Osteoblast (primary cell): ENCODE measurements at regions not wholly inside any gene's neighbourhood (a gene's known extent, or its start where the extent isn't known, plus 50 kb on each side); places are given as distances from the start of the nearest gene placed in this dataset.
"Not testable (repeated sequence)": the region's sequence is repeated elsewhere in the genome, so short reads cannot be mapped to it uniquely, and the experiment has no call there.

Experiments
- DNase-seq: peaks from one replicate; pipeline ENCODE4 v3.0.0; 2011; ENCODE audit warnings: low spot score, mixed read lengths; ENCODE audit not compliant: insufficient read length; ENCODE audit errors: missing footprints
- H2AFZ ChIP-seq: 2 replicates; pipeline ENCODE4 v1.6.0; 2011; ENCODE audit warnings: mild to moderate bottlenecking, low read length
- H3K27ac ChIP-seq: 2 replicates; pipeline ENCODE4 v1.5.1; 2011; ENCODE audit warnings: mild to moderate bottlenecking, low read depth, low read length, moderate library complexity
- H3K27me3 ChIP-seq: 2 replicates; pipeline ENCODE4 v1.6.0; 2012; ENCODE audit warnings: mild to moderate bottlenecking, control low read depth, inconsistent platforms, low read length, moderate library complexity; ENCODE audit not compliant: insufficient read depth
- H3K36me3 ChIP-seq: 2 replicates; pipeline ENCODE4 v1.5.1; 2011; ENCODE audit warnings: mild to moderate bottlenecking, low read length, control low read depth, moderate library complexity; ENCODE audit not compliant: insufficient read depth
- H3K4me1 ChIP-seq: 2 replicates; pipeline ENCODE4 v1.5.1; 2011; ENCODE audit warnings: mild to moderate bottlenecking, low read length, control low read depth, moderate library complexity; ENCODE audit not compliant: insufficient read depth
- H3K4me2 ChIP-seq: 2 replicates; pipeline ENCODE4 v1.6.0; 2011; ENCODE audit warnings: mild to moderate bottlenecking, low read length; ENCODE audit not compliant: insufficient read depth
- H3K4me3 ChIP-seq: fragments of 200-600 bp; sonication (generic); 3 replicates; pipeline ENCODE4 v1.5.1; 2012; ENCODE audit warnings: mild to moderate bottlenecking, low read length, inconsistent platforms; ENCODE audit not compliant: insufficient read depth
- H3K79me2 ChIP-seq: 2 replicates; pipeline ENCODE4 v1.6.0; 2012; ENCODE audit warnings: mild to moderate bottlenecking, low read length, control low read depth, inconsistent platforms; ENCODE audit not compliant: insufficient read depth
- H3K9me3 ChIP-seq: 2 replicates; pipeline ENCODE4 v1.5.1; 2011; ENCODE audit warnings: low read depth, low read length, control low read depth
- H4K20me1 ChIP-seq: 2 replicates; pipeline ENCODE4 v1.6.0; 2012; ENCODE audit warnings: mild to moderate bottlenecking, low read length, control low read depth; ENCODE audit not compliant: insufficient read depth
- CTCF ChIP-seq: IDR thresholded peaks from 2 replicates; pipeline ENCODE4 v1.5.1; 2011; ENCODE audit warnings: mild to moderate bottlenecking, low read depth, low read length, moderate library complexity; ENCODE audit errors: extremely low read depth

- Histone ChIP-seq H3K4me1 (no peaks in the 10 kb centered on the region), H3K4me3 (no peak overlapping the region), H3K36me3 (no peaks in the 10 kb centered on the region), H3K27ac (no peak overlapping the region), H4K20me1 (no peaks in the 10 kb centered on the region), H3K9me3 (no peaks in the 10 kb centered on the region), H3K4me2 (no peak overlapping the region), H3K27me3 (no peaks in the 10 kb centered on the region), H3K79me2 (no peaks in the 10 kb centered on the region), H2AFZ (no peak overlapping the region)
- TF ChIP-seq CTCF, result no peak
- no peak for DNase-seq
Observed at GRCh38 chr18:22067682-22068081, 101.7 kb upstream of the GATA6 start.

- H2AFZ ChIP-seq, DNase-seq, H3K36me3 ChIP-seq, H4K20me1 ChIP-seq, H3K79me2 ChIP-seq, H3K27ac ChIP-seq, H3K4me1 ChIP-seq, H3K9me3 ChIP-seq, H3K27me3 ChIP-seq, H3K4me3 ChIP-seq, H3K4me2 ChIP-seq: not testable (repeated sequence)
Observed at GRCh38 chr18:22068784-22069183, 100.6 kb upstream of the GATA6 start.

DNA sequence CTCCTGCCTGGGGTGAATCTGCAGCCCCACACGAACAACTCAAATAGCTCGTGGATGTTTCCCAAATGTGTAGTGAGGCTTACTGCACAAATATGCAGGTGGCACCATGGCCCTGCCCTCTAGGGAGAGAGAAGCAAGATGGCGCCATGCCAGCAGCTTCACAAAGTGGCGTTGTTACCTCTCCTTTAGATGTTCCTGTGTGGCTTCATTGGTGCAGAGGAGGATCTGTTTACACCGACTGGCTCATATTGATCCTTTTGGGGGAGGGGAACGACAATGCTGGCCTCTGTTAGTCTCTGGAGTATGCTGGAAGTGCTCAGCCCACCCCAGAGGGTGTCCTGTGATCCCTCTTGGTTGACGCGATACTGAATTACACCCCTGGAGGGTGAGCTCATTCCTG lies 99.5 kb upstream of the GATA6 start:
- H3K27ac ChIP-seq, result no peak overlapping the region
- no peak for TF ChIP-seq CTCF
- H3K4me1 ChIP-seq, result no peaks in the 10 kb centered on the region
- no peaks in the 10 kb centered on the region for H3K9me3 ChIP-seq
- H3K27me3 ChIP-seq, result no peaks in the 10 kb centered on the region
- no peak overlapping the region for H3K4me2 ChIP-seq
- H3K4me3 ChIP-seq, result no peak overlapping the region
- no peak for DNase-seq
- no peaks in the 10 kb centered on the region for H3K36me3 ChIP-seq
- no peaks in the 10 kb centered on the region for H3K79me2 ChIP-seq
- H4K20me1 ChIP-seq, result no peaks in the 10 kb centered on the region
- H2AFZ ChIP-seq, result no peak overlapping the region

DNA sequence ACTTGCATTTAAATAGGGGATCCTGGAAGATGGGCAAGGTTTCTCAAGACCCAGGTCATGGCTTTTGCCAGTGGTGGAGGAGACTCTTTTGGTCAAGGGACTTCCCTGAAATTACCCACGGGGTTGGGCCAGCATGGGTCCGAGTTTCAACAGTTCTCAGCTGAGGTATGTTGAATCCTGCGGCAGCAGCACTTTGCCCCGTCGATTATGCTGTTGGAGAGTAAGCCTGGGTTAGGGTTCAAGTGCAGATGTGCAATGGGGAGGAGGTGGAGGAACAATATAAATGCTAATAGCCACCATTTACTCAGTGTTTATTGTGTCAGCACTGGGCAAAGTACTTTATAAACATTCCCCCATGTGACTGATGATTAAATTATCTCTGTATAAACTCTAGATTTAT lies 96.0 kb upstream of the GATA6 start:
- no peaks in the 10 kb centered on the region for H3K27me3 ChIP-seq
- H2AFZ ChIP-seq, result no peak overlapping the region
- H3K4me1 ChIP-seq, result no peaks in the 10 kb centered on the region
- no peak for TF ChIP-seq CTCF
- no peaks in the 10 kb centered on the region for H4K20me1 ChIP-seq
- H3K4me2 ChIP-seq, result no peak overlapping the region
- no peak overlapping the region for H3K4me3 ChIP-seq
- no peaks in the 10 kb centered on the region for H3K9me3 ChIP-seq
- no peak for DNase-seq
- H3K79me2 ChIP-seq, result no peaks in the 10 kb centered on the region
- no peaks in the 10 kb centered on the region for H3K36me3 ChIP-seq
- no peak overlapping the region for H3K27ac ChIP-seq
